Smooth muscle cell of the brain vasculature (primary cell): ENCODE measurements at regions not wholly inside any gene's neighbourhood (a gene's known extent, or its start where the extent isn't known, plus 50 kb on each side); places are given as distances from the start of the nearest gene placed in this dataset.

Experiments used
- DNase-seq: peaks from one replicate; pipeline ENCODE4 v3.0.0-alpha.2; 2012; ENCODE audit warnings: low read depth, low spot score

DNA sequence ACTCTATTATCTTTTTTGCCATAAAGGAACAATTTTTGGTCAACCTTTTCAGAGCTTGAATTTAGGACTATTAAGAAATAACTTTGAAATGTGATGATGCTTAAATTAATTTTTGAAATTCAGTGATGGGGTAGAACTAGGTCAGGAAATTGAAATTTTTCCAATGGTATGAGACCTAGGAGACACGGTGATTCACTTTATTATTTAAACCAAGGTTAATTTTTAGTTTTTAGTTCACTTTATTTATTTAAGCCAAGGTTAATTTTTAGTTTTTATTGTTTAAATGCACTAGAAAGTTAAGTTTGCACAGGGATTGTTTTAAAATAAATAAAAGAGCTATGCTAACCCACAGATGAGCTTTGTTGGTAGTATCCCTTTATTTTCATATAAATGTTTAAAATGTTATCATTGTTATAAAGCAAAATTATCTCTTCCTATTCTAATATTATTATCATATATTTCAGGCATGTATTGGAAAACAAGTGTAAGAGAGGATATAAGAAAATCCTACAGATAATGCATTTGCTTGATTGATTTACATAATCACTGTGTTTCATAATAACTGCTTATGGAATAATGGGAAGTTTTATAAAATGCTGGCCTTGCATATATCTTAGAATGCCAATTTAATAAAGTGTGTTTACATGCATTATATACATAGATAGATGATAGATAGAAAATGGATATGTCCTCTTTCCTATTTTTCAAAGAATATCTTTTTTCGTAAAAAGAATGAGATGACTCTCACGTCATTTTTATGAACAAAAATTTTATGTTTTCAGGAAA is 163.6 kb downstream of the HGF start:
- no peak for DNase-seq

GRCh38 chr7:81605493-81605892 is 164.4 kb downstream of the HGF start:
- DNase-seq: no peak

DNA sequence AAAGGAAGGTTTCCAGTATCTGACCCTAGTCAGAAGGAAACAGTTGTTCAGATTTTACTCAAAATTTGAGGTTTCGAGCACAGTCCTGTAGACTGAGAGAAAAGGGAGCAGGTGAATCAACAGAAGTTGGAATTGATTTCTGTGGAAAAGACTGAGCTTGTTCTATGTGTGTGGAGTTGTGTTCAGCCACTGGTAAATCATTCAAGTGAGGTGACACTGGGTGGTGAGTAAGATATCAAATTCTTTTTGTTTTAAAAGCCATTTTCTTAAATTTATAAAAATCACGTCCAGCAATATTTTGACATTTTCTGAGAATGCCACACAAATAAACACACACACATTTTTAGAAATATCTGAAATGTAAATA is 165.1 kb downstream of the HGF start:
- no peak for DNase-seq

- DNase-seq: no peak
Observed at GRCh38 chr7:81604075-81604807, 165.6 kb downstream of the HGF start.

- DNase-seq: no peak
Observed at GRCh38 chr7:81600608-81601007, 169.2 kb downstream of the HGF start.

GRCh38 chr7:81598951-81599350 is 170.9 kb downstream of the HGF start:
- no peak for DNase-seq

- DNase-seq: no peak
Observed at GRCh38 chr7:81594767-81595166, 175.1 kb downstream of the HGF start.

DNA sequence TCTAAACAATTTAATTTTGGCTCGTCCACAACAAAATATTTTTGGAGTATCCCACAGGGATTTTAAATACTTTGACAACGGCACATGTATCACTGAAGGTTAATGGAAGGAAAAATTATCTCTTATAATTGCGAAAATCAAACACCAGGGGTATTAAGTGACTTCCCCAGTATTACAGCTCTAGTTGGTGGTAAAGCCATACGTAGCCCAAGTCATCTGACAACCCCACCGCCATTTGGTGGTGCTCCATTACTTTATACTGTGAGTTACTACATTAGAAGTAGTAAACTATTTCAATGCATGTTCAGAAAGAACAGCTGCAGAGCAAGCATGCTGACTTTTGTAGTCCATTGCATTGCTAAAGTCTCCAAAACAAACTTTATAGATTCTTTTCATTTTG is 179.7 kb downstream of the HGF start:
- no peak for DNase-seq

DNA sequence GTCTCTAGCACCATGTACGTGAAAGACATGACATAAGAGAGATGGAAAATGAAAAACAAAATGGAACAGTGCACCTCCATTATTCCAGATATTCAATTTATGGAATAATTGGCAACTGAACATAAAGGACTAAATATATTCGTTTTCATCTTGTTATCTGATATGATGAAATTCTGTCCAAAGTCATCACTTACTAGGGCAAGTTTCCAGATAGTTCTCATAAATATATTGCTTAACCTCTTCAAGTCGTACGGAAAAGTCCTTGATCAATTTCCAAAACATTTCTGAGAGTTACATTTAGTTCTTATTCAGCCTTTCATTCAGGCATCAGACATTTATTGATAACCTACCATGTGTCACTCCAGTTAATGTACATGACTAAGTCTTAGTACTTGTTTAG is 185.2 kb downstream of the HGF start:
- DNase-seq: no peak

DNA sequence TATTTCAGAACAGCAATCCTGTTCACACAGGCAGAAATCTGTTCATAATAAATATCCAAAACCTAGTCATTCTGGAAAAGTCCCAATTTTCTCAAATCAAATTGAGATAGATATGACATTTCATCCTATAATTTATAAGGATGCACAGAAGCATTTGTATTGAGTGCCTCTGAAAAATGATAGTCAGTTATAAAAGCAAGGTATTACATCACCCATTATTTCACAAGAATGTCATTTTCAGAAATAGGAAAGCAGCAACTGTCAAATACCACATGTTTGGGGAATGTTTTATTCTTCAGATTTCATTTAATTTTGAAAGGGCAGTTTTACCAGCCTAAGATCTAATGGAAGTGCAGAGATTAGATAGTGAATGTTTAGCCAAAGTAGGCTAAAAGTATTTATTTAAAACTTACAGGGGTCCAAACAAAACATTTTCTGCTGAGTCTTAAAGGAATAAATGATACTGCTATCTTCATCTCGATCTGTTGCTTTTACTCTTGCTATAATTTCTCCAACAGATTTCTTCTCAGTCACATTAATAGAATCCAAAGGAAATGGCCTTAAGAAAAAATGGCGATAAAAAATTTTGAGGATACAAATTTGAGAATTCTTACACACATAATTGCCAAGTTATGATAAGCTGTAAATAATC is 185.8 kb downstream of the HGF start:
- DNase-seq: no peak

DNA sequence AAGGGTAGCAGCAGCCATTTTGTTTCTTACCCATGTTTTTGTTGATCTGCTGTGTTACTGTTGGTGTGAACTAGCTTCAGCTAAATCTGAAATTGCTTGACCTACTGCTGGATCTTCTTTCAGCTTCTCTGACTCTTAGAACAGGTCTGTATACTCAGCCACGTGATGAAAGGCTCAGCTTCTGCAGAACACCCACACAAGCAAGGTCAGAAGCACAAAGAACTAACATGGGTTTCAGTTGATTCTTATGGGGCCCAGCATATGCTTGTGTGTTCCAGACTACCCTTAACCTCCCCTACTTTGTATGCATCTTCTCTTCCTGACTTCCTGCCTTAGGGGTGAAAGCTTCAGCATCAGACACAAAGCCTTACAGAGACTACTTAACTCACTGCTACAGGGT is 186.8 kb downstream of the HGF start:
- no peak for DNase-seq

GRCh38 chr7:81577642-81578340 is 192.1 kb downstream of the HGF start:
- no peak for DNase-seq

GRCh38 chr7:81574723-81575326 is 195.0 kb downstream of the HGF start:
- no peak for DNase-seq

DNA sequence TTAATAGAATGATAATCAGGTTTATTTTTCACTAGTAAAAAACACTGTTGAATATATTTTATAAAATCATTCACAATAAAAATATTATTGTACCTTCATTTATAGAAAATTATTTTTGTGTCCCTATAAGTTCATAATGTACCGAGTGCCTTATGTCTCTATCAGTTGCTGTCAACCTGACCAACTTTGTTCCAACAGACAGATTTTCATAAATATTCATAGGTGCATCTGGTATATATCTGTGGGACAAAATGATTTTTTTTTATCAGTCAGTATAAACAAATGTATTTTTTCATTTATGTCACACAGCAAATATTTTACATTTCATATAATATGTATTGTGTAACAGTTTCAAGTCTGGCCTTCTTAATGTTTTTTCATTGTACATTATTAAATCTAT is 195.9 kb downstream of the HGF start:
- DNase-seq: no peak

DNA sequence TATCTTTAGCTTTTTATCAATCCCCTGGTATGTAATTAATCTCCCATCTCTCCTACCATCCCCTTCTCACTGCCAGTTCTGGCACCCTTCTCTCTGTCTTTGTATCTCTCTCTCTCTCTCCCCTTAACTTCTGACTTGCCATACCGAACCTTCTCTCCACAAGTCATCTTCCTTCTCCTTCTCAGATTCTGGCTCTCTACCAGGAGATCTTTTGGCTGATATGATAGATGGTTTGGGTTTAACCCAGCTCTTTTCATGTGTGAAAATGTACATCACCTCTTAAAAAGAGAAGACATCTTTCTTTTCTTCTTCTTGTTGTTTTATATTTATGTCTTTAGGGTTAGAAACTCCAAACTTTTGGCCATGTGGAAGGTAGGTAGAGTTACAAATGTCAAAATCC is 196.7 kb downstream of the HGF start:
- DNase-seq: no peak

DNA sequence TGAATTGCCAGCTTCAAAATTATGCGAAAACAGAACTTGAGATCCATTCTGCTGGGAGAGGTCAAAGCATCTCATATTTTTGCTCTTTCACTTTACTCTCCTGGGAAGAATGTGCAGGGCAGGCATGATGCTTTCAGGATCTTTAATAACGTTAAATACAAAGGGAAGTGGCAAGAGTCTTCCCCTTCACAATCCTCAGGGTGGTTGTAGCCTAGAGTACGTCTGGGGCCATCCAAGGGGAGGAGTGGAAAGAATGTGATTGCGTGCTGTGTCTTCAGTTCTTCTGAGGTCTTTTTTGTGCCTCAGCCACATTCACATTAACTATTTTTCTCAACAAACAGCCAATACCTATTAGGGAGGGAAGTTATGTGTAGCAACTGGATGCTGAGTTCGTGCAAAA is 207.3 kb downstream of the HGF start:
- peak; percentile 3 for DNase-seq

- DNase-seq: no peak
Observed at GRCh38 chr7:81560708-81561107, 209.1 kb downstream of the HGF start.

- no peak for DNase-seq
Observed at GRCh38 chr7:81549484-81550016, 220.3 kb downstream of the HGF start.

DNA sequence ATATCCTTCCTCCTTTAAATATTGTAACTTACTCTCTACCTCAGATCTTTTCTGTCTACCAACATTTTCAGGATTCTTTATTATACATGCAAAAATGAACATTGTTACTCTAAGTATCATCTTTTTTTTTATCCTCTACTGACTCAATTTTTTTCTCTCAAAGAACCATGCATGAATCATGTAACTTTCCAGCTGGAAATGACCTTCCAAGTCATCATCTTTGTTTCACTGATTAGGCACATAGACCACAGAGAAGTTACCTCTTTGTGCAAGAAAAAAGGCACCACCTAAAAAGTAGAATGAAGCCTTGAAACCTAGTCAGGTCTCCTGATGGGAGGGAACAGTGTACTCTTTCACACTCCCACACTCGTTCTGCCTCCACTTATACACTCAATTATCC is 234.9 kb downstream of the HGF start:
- no peak for DNase-seq

DNA sequence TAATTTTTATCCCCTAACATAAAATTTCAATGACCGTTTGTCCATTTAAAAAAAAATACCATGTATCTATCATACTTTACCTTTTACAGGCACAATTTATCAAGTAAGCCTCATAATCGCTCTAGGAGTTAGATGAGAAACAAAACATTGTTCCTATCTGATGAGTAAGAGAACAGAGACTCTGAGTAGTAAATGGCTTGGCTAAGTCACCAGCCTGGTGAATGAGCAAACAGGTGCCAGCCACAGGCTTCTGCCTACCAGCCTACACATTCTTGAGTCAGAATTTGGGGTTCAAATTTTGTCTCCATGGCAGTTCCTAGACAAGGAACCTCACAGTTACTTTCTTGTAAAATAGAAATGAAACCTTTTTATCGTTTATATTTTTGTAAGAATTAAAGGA is 235.4 kb downstream of the HGF start:
- no peak for DNase-seq

DNA sequence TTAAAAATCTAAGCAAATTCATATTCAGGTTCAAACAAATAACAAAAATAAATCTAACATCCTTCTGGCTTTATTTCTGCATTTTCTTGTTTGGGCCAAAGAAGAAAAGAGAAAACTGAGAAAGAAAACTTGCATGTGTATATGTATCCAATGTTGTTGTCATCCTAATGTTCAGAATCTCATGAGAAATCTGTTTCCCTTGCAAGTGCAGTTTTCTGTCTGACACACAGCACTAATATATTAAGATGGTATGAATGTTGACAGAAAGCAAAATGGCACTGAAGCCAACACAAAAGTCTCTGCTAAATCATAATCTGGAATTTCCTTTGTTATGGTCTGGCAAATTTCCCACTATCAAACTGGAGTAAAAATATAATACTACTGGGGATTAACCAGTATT is 235.9 kb downstream of the HGF start:
- no peak for DNase-seq

- no peak for DNase-seq
Observed at GRCh38 chr7:81533426-81533825, 236.4 kb downstream of the HGF start.
